T47D (cell line): ENCODE measurements at regions not wholly inside any gene's neighbourhood (a gene's known extent, or its start where the extent isn't known, plus 50 kb on each side); places are given as distances from the start of the nearest gene placed in this dataset.

Experiments used
- DNase-seq, 2 experiments: peaks; one replicate each; pipeline versions ENCODE4 v3.0.0 to v3.0.0-alpha.2; 2011 to 2012; ENCODE audit warnings: low read depth in 1 of 2, low spot score in 1 of 2
- JUND ChIP-seq: IDR thresholded peaks from 2 replicates; pipeline ENCODE4 v1.6.1; 2012; ENCODE audit warnings: low read depth
- in situ Hi-C: cut with HindIII; loops from 2 replicates; pipeline ENCODE4 v1.10.0; 2016; ENCODE audit warnings: low sequenced_read_pairs, low pct_unique_long_range_greater_than_20kb

DNA sequence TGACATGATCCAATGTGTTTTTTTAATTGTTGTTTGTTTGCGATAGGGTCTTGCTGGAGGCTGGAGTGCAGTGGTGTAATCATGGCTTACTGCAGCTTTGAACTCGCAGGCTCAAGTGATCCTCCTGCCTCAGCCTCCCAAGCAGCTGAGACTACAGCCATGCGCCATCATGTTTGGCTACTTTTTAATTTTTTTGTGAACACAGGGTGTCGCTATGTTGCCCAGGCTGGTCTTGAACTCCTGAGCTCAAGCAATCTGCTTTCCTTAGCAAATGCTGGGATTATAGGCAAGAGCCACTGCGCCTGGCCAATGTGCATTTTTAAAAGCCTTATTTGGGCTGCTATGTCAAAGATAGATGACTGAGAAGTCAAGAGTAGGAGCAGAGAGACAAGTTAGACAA, 123.0 kb downstream of the EDEM1 start:
- no peak for TF ChIP-seq JUND
- in situ Hi-C loops: no loop called here
- no peak for DNase-seq

DNA sequence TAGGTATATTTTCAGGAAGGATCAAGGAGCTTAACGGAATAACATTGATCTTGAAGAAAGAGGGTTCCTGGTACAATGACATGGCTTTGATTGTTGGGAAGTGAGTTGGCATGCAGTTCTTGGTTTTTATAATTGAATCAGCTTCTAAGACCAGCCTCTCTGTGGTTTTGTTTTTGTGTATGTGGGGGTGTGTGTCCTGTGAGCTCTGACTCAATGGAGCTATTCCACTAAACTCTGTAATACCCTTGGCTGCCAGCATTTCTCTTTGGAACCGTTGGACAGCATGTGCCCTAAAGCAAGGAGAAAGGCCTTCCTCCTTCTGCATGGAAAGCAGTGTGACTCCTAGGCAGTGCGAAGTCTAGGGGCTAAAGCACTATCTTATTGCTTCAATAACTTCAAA, 124.8 kb downstream of the EDEM1 start:
- no peak for DNase-seq
- no peak for TF ChIP-seq JUND
- in situ Hi-C loops: no loop called here

DNA sequence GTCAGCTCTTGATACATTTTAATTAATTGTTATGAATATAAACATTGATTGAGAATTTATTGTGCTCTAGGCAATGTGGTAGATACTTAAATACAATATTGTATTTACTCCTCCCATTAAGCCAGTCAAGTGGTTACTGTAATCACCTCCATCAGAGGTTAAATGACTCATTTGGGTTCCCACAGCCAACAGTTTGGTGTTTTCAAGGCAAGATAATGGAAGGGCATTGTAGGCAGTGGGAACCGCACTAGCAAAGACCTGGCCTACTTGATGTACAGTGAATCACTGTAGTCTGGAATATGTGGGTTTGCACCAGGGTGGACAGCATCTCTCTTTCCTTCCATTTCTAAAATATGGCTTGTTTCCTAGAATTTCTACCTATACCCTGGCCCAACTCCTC, 127.4 kb downstream of the EDEM1 start:
- DNase-seq: no peak

DNA sequence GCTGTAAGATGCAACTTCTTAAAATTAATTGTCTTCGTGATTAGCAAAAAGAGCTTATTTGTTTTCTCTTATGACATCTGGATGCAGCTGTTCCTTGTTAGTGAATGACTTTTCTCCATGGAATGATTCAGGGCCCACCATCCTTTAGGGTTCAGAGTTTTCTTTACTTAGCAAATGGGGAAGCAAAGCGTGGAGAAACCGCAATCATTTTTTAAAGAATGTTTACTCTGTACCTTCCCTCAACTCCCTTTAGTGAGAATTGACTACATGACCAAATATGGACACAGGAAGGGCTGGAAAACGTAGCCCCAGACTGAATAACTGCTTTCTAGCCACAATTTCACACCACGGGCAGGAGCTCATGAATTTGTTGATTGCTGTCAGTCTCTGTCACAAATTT, 130.1 kb downstream of the EDEM1 start:
- DNase-seq: no peak
- in situ Hi-C loops: no loop called here
- TF ChIP-seq JUND: no peak

More for the DNA sequence above, 127.4 kb downstream of the EDEM1 start:
- in situ Hi-C loops: no loop called here
- TF ChIP-seq JUND: no peak

DNA sequence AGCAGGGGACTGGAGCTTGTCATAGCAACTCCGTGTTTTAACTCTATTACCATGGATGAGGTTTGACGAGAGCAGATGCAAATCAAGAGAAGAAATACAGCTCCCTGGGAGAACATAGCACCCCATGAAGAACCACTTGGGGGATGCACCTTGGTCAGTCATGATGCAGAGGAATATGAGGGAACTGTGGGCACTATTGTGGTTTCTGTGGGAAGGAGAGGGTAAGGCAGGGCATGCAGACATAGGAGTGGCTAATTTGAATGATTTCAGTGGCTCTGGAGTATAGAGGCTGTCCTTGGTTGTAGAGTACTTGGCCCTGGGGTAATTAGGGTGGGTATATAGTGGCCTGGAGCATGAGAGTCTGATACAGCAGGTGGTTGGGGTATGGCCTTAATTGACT, 131.9 kb downstream of the EDEM1 start:
- in situ Hi-C loops: no loop called here
- DNase-seq: no peak
- TF ChIP-seq JUND: no peak

DNA sequence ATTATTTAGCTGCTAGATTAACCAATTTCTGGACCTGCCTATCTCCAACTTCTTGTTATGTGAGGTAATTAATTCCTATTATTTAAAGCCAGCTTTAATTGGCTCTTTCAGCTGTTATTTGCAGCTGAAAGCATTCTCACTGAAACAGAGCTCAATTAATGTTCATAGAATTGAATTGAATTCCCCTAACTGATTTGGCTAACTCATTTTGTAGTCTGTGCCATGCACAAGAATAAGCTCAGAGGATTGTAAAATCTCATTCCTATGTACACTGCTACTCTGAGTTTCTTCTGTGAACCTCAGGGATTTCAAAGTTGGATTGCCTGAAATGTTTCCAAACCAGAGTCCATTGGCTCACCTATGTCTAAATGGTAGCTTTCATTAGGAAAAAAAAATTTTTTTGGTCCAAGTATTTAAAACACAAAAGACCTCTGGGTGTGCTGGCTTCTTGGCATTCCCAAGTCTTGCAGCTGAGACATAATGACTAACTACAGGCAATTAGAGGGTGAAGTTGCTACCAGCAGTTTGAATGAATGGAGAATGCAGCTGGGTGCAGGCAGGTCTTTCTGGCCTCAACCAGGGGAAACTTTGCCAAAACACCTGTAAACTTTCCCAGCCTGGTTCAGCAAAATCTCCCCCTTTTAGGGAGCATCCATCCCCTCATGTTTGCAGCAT, 134.3 kb downstream of the EDEM1 start:
- in situ Hi-C loops: no loop called here
- no peak for DNase-seq
- TF ChIP-seq JUND: no peak

DNA sequence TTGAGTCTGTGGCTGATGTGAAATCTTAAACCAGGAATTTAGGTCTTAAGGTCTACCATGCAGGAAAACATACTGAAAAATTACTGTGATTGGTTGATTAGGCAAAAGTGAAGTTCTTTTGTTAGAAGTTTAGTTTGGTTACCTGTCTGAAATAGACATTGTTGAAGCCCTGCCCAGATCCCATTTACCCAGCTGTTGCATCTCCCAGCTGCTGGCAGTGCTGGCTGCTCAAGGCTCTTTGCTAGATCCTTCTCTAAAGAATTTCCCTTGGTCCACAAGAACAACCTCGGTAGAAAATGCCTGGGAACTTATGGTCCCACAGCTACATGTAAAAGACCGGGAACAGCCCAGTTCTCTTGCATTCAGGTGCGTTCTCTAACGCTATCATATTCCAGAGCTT, 137.3 kb downstream of the EDEM1 start:
- TF ChIP-seq JUND: no peak
- DNase-seq: no peak
- in situ Hi-C loops: no loop called here

DNA sequence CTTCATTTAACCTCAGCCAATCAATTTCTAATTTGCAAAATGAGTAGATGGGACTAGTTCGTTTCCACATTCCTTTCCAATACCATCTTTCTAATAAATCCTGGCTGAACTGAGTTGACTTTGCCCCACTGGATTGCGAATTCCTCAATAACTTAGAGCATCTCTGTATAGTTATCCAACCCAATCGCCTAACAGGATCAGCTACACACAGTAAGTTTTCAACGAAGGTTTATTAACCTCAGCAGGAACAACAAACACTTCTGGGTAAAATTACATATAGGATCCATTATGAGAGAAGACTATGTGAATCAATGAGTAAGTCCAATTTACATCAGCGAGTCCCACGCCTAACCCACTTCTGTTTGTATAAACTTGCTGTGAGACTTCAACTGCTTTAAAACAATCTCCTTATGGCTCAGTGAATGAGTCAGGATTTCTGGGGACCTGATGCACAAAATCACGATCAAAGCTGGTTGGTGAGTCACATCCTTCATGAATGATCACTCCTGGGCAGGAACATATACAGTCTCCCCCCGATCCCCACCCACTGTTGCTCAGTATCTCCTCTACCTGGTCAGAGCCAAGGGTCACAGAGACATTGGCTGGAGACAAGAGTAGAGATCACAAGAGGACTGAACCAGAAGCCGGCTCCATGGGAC, 142.8 kb downstream of the EDEM1 start:
- no peak for DNase-seq
- in situ Hi-C loops: no loop called here

DNA sequence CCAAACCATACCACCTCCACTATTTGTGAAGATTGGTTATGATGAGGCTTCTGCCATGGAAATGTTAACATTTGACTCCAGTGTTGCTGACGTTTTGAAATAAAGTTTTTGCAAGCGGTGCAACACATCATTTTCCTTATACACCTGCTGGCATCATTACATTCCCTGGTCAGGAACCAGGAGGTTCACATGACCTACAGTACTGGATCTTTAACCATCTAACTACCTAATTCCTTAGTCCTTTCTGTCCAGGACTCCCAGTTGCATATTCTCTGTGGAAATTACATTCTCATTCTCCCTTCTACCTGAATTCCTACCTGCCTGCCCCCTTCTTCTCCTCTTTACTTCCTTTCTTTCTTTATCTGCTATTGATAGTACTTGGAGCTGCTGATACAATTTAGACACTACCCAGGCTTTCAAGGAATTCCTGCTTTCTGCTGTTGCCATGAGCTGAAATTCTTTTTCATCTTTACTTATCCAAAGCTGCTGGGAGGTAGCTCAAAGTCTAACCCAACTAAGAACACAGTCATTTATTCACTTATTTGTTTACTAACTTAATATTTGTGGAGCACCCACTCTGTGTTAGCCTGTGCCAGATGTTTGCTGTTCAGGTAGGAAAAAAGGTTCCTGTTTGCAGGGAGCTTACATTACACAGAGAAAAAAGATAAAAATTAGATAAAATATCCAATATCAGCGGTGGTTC, 144.2 kb downstream of the EDEM1 start:
- DNase-seq: no peak
- TF ChIP-seq JUND: no peak
- in situ Hi-C loops: no loop called here

More for the DNA sequence above, 142.8 kb downstream of the EDEM1 start:
- TF ChIP-seq JUND: no peak

DNA sequence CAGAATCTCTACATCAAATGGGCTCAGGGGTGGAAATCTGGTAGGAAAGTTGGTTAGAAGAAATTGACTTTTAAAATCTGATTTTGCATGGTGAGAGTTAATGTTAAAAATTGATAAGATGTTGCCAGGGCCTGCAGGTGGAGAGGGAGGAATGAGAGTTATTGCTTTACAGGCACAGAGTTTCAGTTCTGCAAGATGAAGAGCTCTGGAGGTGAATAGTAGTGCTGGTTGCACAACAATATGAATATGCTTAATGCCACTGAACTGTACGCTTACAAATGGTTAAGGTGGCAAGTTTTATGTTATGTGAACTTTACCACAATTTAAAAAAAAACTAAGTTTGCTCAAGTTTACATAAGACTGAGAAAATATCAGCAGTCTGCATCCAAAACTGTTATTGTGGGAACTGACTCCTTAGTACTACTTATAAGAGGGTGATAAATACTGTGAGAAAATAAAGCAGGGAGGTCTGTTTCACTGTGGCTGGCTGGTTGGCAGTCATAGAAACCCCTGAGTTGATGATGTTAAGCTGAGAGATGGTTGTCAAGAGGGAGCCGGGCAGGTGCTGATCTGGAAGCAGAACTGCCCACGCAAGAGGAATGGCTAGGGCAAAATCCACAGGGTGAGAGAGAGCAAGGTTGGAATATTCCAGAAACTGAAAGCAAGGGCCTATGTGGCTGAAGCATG, 144.9 kb downstream of the EDEM1 start:
- TF ChIP-seq JUND: no peak
- DNase-seq: no peak
- in situ Hi-C loops: no loop called here

DNA sequence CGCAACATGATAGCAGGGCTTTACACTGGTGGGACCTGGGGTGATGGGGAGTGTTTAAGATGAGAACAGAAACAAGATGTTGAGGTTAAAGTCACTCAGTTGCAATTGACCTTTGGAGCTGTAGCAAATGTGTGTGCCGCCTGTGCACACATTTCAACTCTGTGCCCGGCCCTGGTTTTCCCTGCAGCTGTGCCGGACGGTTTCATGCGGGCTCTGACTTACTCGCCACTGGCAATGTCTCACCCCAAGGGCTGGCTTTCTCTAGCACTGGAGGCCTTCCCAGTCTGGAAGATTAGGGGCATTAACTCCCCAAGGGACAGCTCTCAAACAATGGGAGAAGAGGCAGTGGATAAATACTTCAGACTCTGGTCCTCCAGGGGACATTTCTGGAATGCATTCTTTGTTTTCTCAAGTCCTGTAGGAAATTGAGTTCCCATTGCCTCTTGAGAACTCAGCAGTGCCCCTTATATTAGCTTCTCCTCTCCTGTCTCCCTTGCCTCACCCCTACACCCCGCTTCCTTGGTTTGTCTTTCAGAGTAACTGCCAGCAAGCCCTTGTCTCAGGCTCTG, 152.5 kb downstream of the EDEM1 start:
- TF ChIP-seq JUND: no peak
- in situ Hi-C loops: no loop called here
- no peak for DNase-seq

DNA sequence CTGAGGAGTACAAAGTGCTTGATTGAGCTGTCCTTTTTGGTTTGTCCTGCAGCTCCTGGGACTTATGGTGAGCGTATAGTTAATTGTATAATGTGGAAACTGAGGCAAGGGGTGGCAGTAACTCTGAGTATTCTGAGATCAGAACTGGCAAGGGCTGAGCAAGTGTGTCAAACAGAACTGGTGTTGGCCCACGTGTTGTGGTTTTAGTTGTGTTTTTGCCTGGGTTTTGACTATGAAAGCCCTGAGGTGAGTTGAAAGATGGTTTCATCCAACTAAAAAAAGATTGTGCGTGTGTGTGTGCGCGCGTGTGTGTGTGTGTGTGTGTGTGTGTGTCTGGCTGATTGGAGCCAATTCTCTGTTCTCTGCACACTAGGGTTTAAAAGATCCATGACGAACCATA, 154.1 kb downstream of the EDEM1 start:
- TF ChIP-seq JUND: no peak
- DNase-seq: no peak
- in situ Hi-C loops: no loop called here
